PC-3 (cell line): ENCODE measurements at regions not wholly inside any gene's neighbourhood (a gene's known extent, or its start where the extent isn't known, plus 50 kb on each side); places are given as distances from the start of the nearest gene placed in this dataset.

Experiments used
- ATAC-seq: fragments of 200-7000 bp; cut with Tn5 transposase; 2 replicates; pipeline ENCODE4 v1.9.1; 2020; ENCODE audit warnings: mild to moderate bottlenecking, moderate library complexity
- BruUV-seq: library from RNA; stranded (reverse); fragments of 400-500 nt; replicated peaks from 2 replicates; lab custom pipeline; 2021; lab: Mats Ljungman, UMichigan
- CTCF ChIA-PET: fragments of 300-600 bp; sonication (Branson Sonifier 250); formaldehyde crosslinking; loops from one replicate; lab custom pipeline; 2022; ENCODE audit warnings: antibody characterized with exemption; lab: Charles Lee
- POLR2A ChIA-PET: fragments of 300-600 bp; sonication (Branson Sonifier 250); formaldehyde crosslinking; loops from one replicate; lab custom pipeline; 2022; ENCODE audit warnings: antibody characterized with exemption; ENCODE audit not compliant: unreplicated experiment; lab: Charles Lee
- DNase-seq: peaks from one replicate; pipeline ENCODE4 v3.0.0-alpha.2; 2015
- H2AFZ ChIP-seq: fragments of 300-600 bp; sonication (generic); 2 replicates; pipeline ENCODE4 v1.6.0; 2016; ENCODE audit warnings: antibody characterized with exemption, low read length
- H3F3A ChIP-seq: fragments of 300-600 bp; sonication (generic); one replicate; pipeline ENCODE4 v1.6.0; 2017; ENCODE audit warnings: antibody characterized with exemption, low read length, control low read depth, mild to moderate bottlenecking; ENCODE audit not compliant: unreplicated experiment
- H3K27ac ChIP-seq: fragments of 300-600 bp; sonication (generic); 2 replicates; pipeline ENCODE4 v1.5.1; 2016; ENCODE audit warnings: mild to moderate bottlenecking, low read length
- H3K27me3 ChIP-seq: fragments of 300-600 bp; sonication (generic); 2 replicates; pipeline ENCODE4 v1.6.1; 2016; ENCODE audit warnings: low read length, mixed read lengths
- H3K36me3 ChIP-seq: fragments of 300-600 bp; sonication (generic); 2 replicates; pipeline ENCODE4 v1.6.1; 2016; ENCODE audit warnings: low read depth, mixed run types, low read length, mixed read lengths
- H3K4me1 ChIP-seq: fragments of 300-600 bp; sonication (generic); 2 replicates; pipeline ENCODE4 v1.5.1; 2016; ENCODE audit warnings: low read length; ENCODE audit not compliant: insufficient read depth
- H3K4me2 ChIP-seq: fragments of 300-600 bp; sonication (generic); 2 replicates; pipeline ENCODE4 v1.6.0; 2016; ENCODE audit warnings: low read length
- H3K4me3 ChIP-seq: fragments of 300-600 bp; sonication (generic); 2 replicates; pipeline ENCODE4 v1.5.1; 2016; ENCODE audit warnings: mild to moderate bottlenecking, low read length, mixed read lengths
- H3K79me2 ChIP-seq: fragments of 300-600 bp; sonication (generic); 2 replicates; pipeline ENCODE4 v1.6.1; 2017; ENCODE audit warnings: low read length, mixed read lengths
- H3K9ac ChIP-seq: fragments of 300-600 bp; sonication (generic); 2 replicates; pipeline ENCODE4 v1.6.0; 2016; ENCODE audit warnings: mild to moderate bottlenecking, low read length
- H3K9me2 ChIP-seq: fragments of 300-600 bp; sonication (generic); replicated peaks from 2 replicates; pipeline ENCODE4 v1.6.1; 2016; ENCODE audit warnings: mixed run types, low read length, mixed read lengths
- H3K9me3 ChIP-seq: fragments of 300-600 bp; sonication (generic); 2 replicates; pipeline ENCODE4 v1.6.1; 2016; ENCODE audit warnings: low read length, mixed read lengths
- H4K20me1 ChIP-seq: fragments of 300-600 bp; sonication (generic); 2 replicates; pipeline ENCODE4 v1.6.1; 2016; ENCODE audit warnings: low read length, mixed read lengths
- CTCF ChIP-seq: fragments of 300-600 bp; sonication (generic); conservative IDR thresholded peaks from 2 replicates; pipeline ENCODE4 v1.5.1; 2017; ENCODE audit warnings: antibody characterized with exemption, low read depth, mild to moderate bottlenecking, low read length
- EZH2 ChIP-seq: fragments of 300-600 bp; sonication (generic); IDR thresholded peaks from one replicate; pipeline ENCODE4 v1.6.1; 2017; ENCODE audit warnings: antibody characterized with exemption, mild to moderate bottlenecking, low read length; ENCODE audit not compliant: unreplicated experiment
- EZH2phosphoT487 ChIP-seq: fragments of 300-600 bp; sonication (generic); IDR thresholded peaks from 2 replicates; pipeline ENCODE4 v1.6.1; 2018; ENCODE audit warnings: mild to moderate bottlenecking, antibody characterized with exemption, low read length, borderline replicate concordance
- intact Hi-C: fragments of 100-400 bp; cut with micrococcal nuclease; formaldehyde crosslinking; loops from 2 replicates; pipeline ENCODE4 v1.9.0; 2023

GRCh38 chr5:82426464-82427154 lies 148.5 kb upstream of the RPS23 start:
- Histone ChIP-seq H3K4me2 (no peak overlapping the region), H3K4me1 (peaks cover 4% of the 10 kb centered on the region), H3K9ac (no peak overlapping the region), H2AFZ (no peak overlapping the region), H3K9me3 (no peaks in the 10 kb centered on the region), H3K79me2 (no peaks in the 10 kb centered on the region), H3F3A (no peaks in the 10 kb centered on the region), H3K36me3 (no peaks in the 10 kb centered on the region), H3K27ac (no peak overlapping the region), H4K20me1 (no peaks in the 10 kb centered on the region), H3K27me3 (no peaks in the 10 kb centered on the region), H3K4me3 (no peak overlapping the region), H3K9me2 (no peaks in the 10 kb centered on the region)
- no TSS peak for BruUV-seq
- ChIA-PET CTCF (no interaction called here), POLR2A (no interaction called here)
- intact Hi-C loops = no loop called here
- no peak for TF ChIP-seq CTCF
- TF ChIP-seq EZH2phosphoT487 = no peak
- no peak for TF ChIP-seq EZH2
- ATAC-seq (no peak), DNase-seq (no peak)

GRCh38 chr5:82425591-82425990 lies 147.4 kb upstream of the RPS23 start:
- CTCF ChIA-PET = no interaction called here
- H3K9ac ChIP-seq = no peak overlapping the region
- H3K27me3 ChIP-seq = no peaks in the 10 kb centered on the region
- H3K9me2 ChIP-seq = no peaks in the 10 kb centered on the region
- TF ChIP-seq EZH2 (no peak), CTCF (no peak), EZH2phosphoT487 (no peak)
- no peak overlapping the region for H3K4me3 ChIP-seq
- peaks cover 14% of the 10 kb centered on the region for H3K4me1 ChIP-seq
- POLR2A ChIA-PET = no interaction called here
- no peak overlapping the region for H3K27ac ChIP-seq
- H3K79me2 ChIP-seq = no peaks in the 10 kb centered on the region
- no peak overlapping the region for H2AFZ ChIP-seq
- DNase-seq (no peak), ATAC-seq (no peak)
- no peaks in the 10 kb centered on the region for H4K20me1 ChIP-seq
- H3K9me3 ChIP-seq = no peaks in the 10 kb centered on the region
- BruUV-seq = no TSS peak
- intact Hi-C loops = no loop called here
- no peak overlapping the region for H3K4me2 ChIP-seq
- no peaks in the 10 kb centered on the region for H3K36me3 ChIP-seq
- H3F3A ChIP-seq = no peaks in the 10 kb centered on the region

GRCh38 chr5:82424211-82424610 lies 146.1 kb upstream of the RPS23 start:
- Histone ChIP-seq H3F3A (no peaks in the 10 kb centered on the region), H3K4me3 (no peak overlapping the region), H3K79me2 (no peaks in the 10 kb centered on the region), H3K36me3 (no peaks in the 10 kb centered on the region), H3K9me2 (no peaks in the 10 kb centered on the region), H2AFZ (no peak overlapping the region), H3K9me3 (no peaks in the 10 kb centered on the region), H3K27ac (no peak overlapping the region), H3K9ac (no peak overlapping the region), H4K20me1 (no peaks in the 10 kb centered on the region), H3K4me2 (no peak overlapping the region), H3K4me1 (peaks cover 21% of the 10 kb centered on the region), H3K27me3 (no peaks in the 10 kb centered on the region)
- no peak for ATAC-seq
- intact Hi-C loops = no loop called here
- CTCF ChIA-PET = no interaction called here
- POLR2A ChIA-PET = no interaction called here
- no peak for DNase-seq
- TF ChIP-seq EZH2 (no peak), EZH2phosphoT487 (no peak), CTCF (no peak)
- BruUV-seq = no TSS peak
